OCI-LY3 (cell line): ENCODE measurements at regions not wholly inside any gene's neighbourhood (a gene's known extent, or its start where the extent isn't known, plus 50 kb on each side); places are given as distances from the start of the nearest gene placed in this dataset.

Experiments used
- CTCF ChIP-seq: fragments of 200-600, 300-600 bp; sonication (generic); IDR thresholded peaks from 2 replicates; pipeline ENCODE4 v1.5.1; 2014; ENCODE audit warnings: antibody characterized with exemption, low read length, low read depth
- EZH2phosphoT487 ChIP-seq: fragments of 200-600 bp; shearing (Covaris generic); IDR thresholded peaks from 2 replicates; pipeline ENCODE4 v1.6.1; 2018; ENCODE audit warnings: antibody characterized with exemption, mixed run types, low read depth

- TF ChIP-seq CTCF (no peak), EZH2phosphoT487 (no peak)
These were observed 79.4 kb upstream of the ARHGAP28 start for GRCh38 chr18:6650127-6650507.
